ENCODE measurements at regions not wholly inside any gene's neighbourhood (a gene's known extent, or its start where the extent isn't known, plus 50 kb on each side); places are given as distances from the start of the nearest gene placed in this dataset.

- intact Hi-C loops (cut with DNase I), result no loop called here
- Histone ChIP-seq H3K4me3 (no peak overlapping the region), H3K36me3 (no peaks in the 10 kb centered on the region)
These were observed 1257.5 kb upstream of the ACVR2A start for GRCh38 chr2:146587291-146587713.

GRCh38 chr2:146584316-146584715 lies 1260.5 kb upstream of the ACVR2A start:
- Histone ChIP-seq H3K27ac (no peak overlapping the region), H3K36me3 (no peaks in the 10 kb centered on the region), H3K27me3 (no peaks in the 10 kb centered on the region), H3K4me3 (no peak overlapping the region), H3K9me3 (peaks cover 0 to 11% of the 10 kb centered on the region in 2 donors), H3K4me1 (no peaks in the 10 kb centered on the region)
- intact Hi-C loops (cut with DNase I), result no loop called here
- ATAC-seq (no peak), DNase-seq (no peak)
- TF ChIP-seq CTCF (IDR thresholded peaks at IDR 0.05), result no peak

More at GRCh38 chr2:146587291-146587713, 1257.5 kb upstream of the ACVR2A start:
- peak in 1 of 4 donors; percentile 74 for DNase-seq
- no peak overlapping the region for H3K27ac ChIP-seq
- TF ChIP-seq CTCF (IDR thresholded peaks at IDR 0.05), result no peak
- H3K27me3 ChIP-seq, result no peaks in the 10 kb centered on the region
- no peak for ATAC-seq
- H3K4me1 ChIP-seq, result no peaks in the 10 kb centered on the region
- H3K9me3 ChIP-seq, result peaks cover 0 to 11% of the 10 kb centered on the region in 2 donors

GRCh38 chr2:146579147-146579930 lies 1265.5 kb upstream of the ACVR2A start:
- Histone ChIP-seq H3K4me1 (no peaks in the 10 kb centered on the region), H3K27ac (no peak overlapping the region), H3K27me3 (no peaks in the 10 kb centered on the region), H3K36me3 (no peaks in the 10 kb centered on the region), H3K4me3 (no peak overlapping the region), H3K9me3 (no peaks in the 10 kb centered on the region)
- ATAC-seq (no peak), DNase-seq (no peak)
- intact Hi-C loops (cut with DNase I), result no loop called here
- no peak for TF ChIP-seq CTCF (IDR thresholded peaks at IDR 0.05)

- Histone ChIP-seq H3K4me3 (no peak overlapping the region), H3K36me3 (no peaks in the 10 kb centered on the region), H3K4me1 (no peaks in the 10 kb centered on the region), H3K9me3 (no peaks in the 10 kb centered on the region), H3K27me3 (no peaks in the 10 kb centered on the region), H3K27ac (no peak overlapping the region)
- ATAC-seq (no peak), DNase-seq (no peak)
- intact Hi-C loops (cut with DNase I), result no loop called here
- TF ChIP-seq CTCF (IDR thresholded peaks at IDR 0.05), result no peak
These were observed 1268.3 kb upstream of the ACVR2A start for GRCh38 chr2:146576339-146577111.

- DNase-seq (no peak), ATAC-seq (no peak)
- no peak for TF ChIP-seq CTCF (IDR thresholded peaks at IDR 0.05)
- H3K27me3 ChIP-seq, result no peaks in the 10 kb centered on the region
- intact Hi-C loops (cut with DNase I), result no loop called here
- H3K36me3 ChIP-seq, result no peaks in the 10 kb centered on the region
- H3K27ac ChIP-seq, result no peak overlapping the region
- H3K4me3 ChIP-seq, result no peak overlapping the region
- H3K4me1 ChIP-seq, result no peaks in the 10 kb centered on the region
- no peaks in the 10 kb centered on the region for H3K9me3 ChIP-seq
These were observed 1272.2 kb upstream of the ACVR2A start for GRCh38 chr2:146572598-146572997.

All from left lung (tissue), 4 donors.